ENCODE measurements at regions not wholly inside any gene's neighbourhood (a gene's known extent, or its start where the extent isn't known, plus 50 kb on each side); places are given as distances from the start of the nearest gene placed in this dataset.

DNA sequence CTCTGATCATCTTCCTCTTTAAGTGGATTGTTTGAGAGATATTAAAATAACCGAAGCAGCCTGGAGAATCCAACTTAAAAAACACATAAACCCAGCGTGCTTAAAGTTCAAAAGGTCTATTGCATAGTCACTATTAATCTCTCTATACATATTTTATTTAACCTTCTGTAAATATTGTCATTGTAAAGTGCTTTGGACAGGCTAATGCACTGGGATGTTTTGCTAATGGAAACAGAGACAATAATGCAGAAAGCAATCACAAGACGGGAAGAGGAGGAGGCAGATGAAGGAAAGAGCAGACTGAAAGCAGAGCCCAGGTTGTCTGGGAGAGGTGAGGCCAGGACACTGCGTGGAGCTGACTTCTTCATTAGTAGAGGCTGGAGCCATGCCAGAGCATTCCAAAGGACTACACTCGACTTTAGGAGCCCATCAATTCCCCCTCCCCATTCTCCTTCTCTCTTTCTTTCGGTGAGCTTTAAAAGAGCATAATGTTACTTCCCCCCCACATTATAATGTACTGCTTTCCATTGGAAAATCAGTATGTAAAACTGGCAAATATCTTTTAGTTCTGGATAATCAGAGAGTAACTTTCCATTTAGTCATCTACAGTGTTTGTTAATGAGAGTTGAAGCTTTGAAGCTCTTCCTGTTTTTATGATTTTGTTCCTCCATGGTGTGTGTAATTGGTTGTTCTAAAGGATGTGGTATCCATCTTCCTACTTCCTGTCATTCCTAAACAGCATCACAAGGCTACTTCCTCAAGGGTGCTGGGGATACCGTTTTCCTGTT is 307.3 kb upstream of the MPDZ start:
- no peak for DNase-seq

- DNase-seq: no peak
These were observed 301.3 kb upstream of the MPDZ start for GRCh38 chr9:13580760-13581159.

DNA sequence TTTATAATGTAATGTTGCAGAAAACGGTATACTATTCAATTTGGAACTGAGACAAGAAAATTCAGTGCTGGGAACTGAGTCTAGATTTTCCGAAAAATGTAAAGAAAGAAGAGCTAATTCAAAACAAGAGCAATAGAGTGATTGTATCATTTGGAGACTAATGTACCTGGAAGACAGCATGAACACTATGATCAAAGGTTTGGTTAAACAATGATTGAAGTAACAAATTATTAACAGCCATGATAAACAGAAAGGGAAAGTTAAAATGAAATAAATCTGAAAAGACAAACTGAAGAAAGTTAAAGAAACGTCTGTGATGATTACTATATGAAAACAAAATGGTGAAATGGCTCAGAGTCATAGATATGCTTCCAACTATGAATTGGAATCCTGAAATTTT is 300.6 kb upstream of the MPDZ start:
- DNase-seq: no peak

DNA sequence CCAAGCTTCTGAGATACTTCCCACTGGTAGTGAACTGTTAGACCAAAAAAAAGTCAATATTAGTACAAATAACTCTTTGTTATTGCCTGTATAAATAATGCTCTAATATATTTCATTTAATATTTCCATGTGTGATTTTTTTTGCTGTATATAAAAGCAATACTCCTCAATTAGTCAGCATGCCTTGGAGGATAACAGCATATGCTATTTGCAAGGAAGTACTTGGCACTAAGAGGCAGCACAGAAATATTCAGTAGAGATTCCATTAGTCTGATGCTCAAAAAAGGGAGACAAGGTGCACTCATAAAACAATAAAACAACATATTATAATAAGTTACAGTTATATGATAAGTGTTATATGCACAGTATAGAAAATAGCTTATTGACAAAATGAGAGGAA is 296.6 kb upstream of the MPDZ start:
- DNase-seq: no peak

- DNase-seq: no peak
These were observed 296.1 kb upstream of the MPDZ start for GRCh38 chr9:13575558-13575957.

DNA sequence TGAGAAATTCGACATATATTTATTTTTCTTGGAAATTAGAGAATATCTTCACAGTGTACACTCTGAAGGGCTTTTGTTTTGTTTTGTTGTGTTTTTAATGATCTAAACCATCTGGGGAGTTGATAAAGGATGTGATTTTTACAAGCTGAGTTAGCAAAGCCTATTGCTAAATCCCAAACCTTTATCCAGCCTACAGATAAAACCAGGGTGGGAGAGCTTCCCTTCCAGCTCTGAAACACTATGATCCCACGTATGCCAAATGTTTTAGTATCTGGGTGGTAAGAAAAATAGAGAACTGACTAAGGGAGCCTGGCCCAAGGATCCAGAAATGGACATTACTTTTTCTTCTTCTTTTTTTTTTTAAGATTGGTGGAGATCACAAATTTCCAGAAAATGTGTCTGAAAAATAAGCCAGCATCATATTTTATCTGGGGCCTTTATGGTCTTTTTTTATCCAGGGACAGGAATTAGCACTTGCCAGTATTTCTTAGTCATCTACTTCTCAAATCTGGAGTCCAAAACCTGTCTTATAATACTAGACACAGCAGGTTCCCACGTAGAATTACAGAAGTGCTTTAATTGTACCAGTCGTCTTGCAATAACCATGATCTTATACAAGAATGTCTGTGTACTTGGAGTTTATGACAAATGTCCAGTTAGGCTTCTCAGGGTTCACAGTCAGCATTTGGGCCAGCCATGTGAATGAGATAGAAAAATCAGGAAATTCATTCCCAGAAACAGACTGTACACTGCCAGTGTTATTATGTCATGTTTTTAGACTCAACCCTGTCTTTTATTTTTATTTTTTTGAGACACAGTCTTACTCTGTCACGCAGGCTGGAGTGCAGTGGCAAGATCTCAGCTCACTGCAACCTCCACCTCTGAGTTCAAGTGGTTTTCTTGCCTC is 290.8 kb upstream of the MPDZ start:
- no peak for DNase-seq

DNA sequence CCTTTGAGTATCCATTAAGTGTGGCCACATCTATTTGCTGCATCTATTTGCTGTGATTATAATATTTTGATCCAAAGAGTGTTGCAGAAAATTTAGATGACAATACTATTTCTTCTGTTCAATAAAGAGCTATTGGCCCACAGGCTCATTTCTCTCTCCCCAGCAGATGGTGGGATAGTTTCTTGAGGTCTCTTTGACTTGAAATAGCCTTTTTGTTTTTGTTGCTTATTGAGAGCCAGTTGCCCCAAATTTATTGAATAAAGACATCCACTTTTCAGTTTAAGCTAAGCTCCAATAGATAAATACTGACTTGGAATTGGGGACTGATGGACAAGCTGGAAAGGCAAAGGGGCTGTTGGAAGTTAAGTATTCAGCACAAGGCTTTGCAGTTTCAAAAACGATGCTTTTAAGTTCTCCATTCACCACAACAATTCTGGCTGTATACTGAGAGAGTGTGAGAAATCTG is 290.1 kb upstream of the MPDZ start:
- DNase-seq: no peak

GRCh38 chr9:13568841-13569601 is 289.5 kb upstream of the MPDZ start:
- peak; percentile 79 for DNase-seq

DNA sequence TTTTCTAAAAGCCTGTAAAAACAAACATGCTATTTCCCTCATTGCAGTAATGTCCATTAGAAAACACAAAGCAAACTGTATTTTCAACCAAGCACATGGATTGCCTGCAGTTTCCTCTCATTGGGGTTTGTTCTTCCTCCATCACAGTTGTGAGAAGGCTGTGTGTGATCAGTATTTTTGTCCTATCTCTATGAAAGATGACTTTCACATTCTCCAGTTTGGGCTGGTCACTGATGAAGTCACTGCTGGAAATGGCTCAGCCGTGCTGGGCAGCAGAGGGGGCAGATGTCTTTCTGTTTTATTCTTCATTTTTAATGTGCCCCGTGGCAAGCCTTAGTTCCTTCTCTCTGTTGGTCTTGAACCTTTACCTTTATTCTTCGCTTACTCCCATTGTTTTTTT is 288.9 kb upstream of the MPDZ start:
- no peak for DNase-seq

GRCh38 chr9:13567833-13568232 is 288.3 kb upstream of the MPDZ start:
- no peak for DNase-seq

GRCh38 chr9:13557746-13558145 is 278.3 kb upstream of the MPDZ start:
- DNase-seq: peak; percentile 45

DNA sequence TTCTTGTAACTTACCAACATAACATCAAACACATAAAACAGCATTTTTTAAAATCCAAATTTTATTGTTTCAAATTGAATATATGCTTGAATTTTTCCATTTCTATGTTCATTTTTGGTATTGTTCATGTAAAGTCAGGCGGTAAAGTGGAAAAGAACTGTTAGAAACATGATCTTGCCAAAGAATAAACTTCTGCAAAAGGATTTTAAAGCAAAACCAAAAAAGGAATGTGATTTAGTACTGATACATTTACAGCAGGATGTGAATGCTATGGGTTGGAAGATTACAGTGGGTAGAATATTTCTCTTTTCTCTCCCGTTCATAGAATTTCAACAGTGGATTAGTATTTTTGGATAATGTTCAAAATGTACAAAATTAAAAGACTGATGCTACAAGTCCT is 277.2 kb upstream of the MPDZ start:
- DNase-seq: no peak

GRCh38 chr9:13555989-13556500 is 276.6 kb upstream of the MPDZ start:
- peak; percentile 24 for DNase-seq

DNA sequence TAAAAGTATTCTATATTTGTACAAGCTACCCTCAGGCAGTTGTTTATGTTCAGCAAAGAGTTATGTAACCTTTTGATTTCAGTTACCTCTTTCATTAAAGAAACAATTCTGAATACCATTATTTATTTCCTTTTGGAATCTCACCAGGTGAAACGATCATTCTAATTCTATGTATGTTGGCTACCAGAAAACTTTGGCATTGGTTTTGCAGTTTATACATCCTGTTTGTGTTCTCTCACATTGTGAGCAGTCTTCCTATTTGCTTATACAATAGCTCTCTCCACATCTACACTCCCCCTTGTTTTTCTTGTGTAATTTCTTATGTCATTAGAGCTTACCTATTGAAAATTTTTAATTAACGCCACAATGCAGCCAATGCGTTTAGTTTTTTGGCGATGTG is 276.0 kb upstream of the MPDZ start:
- DNase-seq: peak; percentile 21

DNA sequence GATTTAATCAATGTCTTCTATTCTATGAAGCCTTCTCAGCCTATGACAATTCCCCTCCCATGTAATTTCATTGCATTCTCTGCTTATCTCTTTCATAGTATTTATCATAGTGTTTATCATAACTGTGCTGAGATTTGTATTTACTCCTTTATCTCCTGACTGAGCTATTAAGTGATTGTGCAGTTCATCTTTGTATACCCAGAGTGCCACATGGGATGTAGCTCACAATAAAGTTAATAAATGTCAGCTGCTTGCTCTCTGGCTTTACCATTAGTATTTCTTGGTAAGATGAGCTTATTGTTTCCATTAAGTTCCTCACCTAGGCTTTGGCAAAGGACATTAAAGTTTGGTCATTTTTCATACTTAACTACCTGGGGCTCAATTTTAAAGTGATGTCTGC is 275.1 kb upstream of the MPDZ start:
- no peak for DNase-seq

DNA sequence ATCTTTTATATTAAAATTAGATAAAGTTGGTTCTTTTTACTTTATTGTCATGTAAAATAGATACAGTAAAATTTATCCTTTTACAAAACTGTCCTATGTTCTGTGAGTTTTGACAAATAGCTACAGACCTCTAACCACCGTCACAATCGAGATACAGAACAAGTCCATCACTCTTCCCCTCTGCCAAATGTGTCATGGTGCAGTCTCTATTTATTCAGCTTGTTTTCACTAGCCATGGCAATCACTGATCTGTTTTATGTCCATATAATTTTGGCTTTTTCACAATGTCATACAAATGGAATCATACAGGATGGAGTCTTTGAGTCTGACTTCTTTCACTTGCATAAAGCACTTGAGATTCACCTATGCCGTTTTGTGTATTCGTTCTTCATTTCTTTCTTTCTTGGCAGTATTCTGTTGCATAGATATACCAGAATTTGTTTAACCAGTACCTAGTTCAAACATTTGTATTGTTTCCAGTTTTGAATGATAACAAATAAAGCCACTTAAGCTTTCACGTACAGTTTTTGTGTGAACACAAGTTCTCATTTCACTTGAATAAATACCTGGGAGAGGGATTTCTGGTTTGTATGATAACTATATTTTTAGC is 273.2 kb upstream of the MPDZ start:
- peak; percentile 63 for DNase-seq

DNA sequence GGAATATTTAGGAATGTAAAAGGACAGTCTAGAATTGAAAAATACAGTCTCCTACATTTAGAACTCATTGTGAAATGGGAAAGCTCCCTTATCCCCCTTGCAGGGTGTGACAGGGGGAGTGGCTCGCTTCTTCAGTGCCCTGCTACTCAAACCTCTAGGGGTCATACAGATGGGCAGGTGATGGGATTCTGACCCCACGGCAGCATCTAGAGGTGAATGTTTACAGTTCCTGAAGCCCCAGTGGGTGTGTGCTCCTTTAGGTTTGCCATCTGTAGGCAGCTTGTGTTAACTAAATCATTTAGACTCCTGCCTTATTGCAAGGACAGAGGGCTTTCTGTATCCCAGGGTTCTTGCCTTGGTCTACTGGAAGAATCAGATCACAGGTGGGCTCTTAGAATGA is 271.0 kb upstream of the MPDZ start:
- DNase-seq: no peak

- no peak for DNase-seq
These were observed 269.0 kb upstream of the MPDZ start for GRCh38 chr9:13548535-13548934.

- no peak for DNase-seq
These were observed 255.6 kb upstream of the MPDZ start for GRCh38 chr9:13535141-13535540.

GRCh38 chr9:13534006-13534405 is 254.5 kb upstream of the MPDZ start:
- no peak for DNase-seq

DNA sequence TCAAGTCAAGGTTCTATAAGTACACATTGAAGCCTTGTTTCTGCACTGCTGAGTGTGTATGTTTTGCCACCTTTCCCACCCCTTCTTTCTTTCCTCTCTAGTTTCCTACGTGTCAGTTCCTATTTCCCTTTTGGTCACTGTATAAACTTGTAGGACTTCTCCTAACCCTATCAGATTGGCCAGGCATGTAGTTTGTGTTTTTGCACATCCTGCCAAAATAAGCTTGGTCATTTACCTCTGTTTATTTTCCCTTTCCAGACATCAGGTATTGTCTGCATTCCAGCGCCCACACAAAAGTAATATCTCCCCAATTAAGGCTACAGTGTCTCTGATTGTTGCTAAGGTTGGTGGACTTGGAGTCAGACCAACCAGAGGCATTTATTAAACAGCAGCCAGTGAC is 252.9 kb upstream of the MPDZ start:
- DNase-seq: no peak

DNA sequence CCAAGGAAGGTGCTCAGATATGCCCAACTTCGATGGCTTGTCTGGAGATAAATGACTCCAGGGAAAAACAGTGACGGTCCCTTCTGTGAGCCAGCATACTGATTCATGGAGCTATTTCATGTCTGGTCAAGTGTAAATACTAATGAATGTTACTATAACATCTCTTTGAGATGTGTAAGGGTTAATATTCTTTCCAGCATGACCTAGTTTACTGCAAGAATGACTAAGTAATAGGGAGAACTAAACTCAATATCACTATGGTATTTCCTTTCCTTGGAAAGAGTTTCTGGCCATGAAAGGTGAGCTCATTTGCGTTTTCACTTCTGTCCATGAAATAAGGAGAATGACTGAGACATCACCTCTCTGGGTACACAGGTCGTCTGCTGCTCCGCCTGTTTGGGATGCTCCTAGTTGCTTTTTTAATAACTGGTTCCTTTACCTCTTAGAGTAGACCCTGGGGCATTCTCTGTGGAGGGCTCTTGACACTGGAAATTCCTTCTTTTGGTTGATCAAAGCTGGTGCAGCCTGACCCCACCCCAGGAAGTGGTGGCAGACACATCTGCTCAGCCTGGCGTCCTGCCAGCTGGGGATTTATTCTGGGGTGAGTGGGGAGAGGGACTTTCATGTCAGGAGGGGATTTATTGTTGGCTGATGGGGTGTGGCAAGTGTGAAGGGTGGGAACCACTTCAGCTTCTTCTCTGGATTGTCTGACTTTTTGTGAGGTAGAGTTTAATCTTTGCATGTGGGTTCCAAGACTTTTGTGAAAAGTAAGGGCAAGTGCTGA is 250.0 kb upstream of the MPDZ start:
- peak; percentile 11 for DNase-seq

Measured in NCI-H1105 (cell line).